GM19452 (cell line): ENCODE measurements at regions not wholly inside any gene's neighbourhood (a gene's known extent, or its start where the extent isn't known, plus 50 kb on each side); places are given as distances from the start of the nearest gene placed in this dataset.

ENCODE experiments used
- ATAC-seq: cut with Tn5 transposase; IDR thresholded peaks from one replicate; pipeline ENCODE4 v1.9.1; 2021; ENCODE audit not compliant: unreplicated experiment

DNA sequence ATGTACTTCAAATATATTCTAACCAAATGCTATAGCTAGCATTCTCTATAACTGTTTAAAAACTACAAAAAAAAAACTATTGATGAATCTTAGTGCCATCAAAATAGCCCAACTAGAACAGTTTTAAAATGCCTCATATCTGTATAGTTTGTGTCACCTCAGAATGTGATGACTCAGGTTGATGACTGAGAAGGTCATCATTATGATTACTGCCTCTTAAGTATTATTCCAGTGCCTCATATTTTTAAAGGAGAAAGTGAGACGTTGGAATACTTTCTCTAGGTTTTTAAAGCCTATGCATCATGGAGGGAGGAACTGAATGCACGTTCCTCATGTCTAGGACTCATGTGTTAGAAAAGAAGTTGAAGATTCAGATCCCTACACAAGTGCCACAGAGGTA is 88.2 kb downstream of the TMA16 start:
- ATAC-seq = no peak

DNA sequence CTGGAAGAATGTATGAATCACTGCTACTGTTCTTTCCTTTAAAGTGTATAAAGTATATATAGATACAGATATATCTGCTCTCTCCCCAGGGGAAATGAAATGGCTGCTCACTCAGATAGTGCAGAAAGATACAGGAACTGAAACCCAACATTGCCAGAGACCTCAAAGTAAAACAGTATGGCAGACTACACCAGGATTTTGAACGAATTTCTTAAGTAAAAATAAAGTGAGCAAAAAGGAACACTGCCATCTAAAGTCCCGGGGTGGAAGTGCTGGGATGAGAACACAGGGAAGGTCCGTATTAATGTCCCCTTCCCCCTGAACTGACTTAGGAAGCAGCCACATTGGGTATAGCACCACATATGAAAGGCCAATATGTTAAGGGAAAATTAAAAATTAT is 93.4 kb downstream of the TMA16 start:
- peak; percentile 52 for ATAC-seq

DNA sequence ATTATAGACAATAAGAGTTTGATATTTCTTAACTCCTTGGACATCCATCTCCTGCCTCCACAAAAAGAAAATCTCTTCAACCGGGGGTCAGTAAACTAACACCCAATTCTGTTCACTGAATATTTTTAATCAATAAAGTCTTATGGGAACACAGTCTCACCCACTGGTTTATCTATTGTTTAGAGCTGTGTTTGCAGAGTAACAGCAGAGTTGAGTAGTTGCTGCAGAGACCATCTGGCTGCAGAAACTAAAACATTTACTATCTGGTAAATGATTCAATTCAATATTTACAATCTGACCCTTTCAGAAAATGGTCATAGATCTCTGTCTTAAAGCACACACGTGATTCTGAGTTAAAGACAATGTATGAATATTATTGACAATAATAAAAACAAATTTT is 94.0 kb downstream of the TMA16 start:
- ATAC-seq = no peak

- ATAC-seq = peak; percentile 44
Observed at GRCh38 chr4:163590103-163590502, 95.6 kb downstream of the TMA16 start.

DNA sequence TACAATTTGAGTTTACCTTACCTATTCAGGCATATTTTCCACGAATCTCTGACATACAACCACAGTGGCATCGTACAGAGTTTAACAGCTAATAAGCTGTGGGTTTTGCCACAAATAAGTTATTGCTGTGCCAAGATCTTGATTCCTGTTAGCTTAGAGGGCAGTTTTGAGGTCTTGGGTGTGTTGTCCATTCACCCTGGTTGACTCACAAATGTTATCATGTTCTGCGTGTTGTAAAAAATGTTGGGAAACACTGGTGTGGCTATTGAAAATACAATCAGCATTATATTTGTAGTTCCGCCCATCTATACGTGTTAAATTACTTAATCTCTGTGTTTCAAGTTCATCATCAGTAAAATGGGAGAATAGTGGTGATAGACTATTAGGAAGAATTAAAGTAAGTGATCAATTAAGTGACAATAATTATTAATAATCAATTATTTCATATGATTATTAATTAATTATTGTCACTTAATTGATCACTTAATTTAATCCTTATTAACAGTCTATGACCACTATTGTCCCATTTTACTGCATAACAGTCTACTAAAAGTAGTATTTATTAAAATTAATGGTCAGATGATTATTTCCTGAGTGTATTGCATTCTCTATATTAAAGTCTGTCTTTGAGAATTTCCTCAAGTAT is 96.3 kb downstream of the TMA16 start:
- peak; percentile 4 for ATAC-seq

DNA sequence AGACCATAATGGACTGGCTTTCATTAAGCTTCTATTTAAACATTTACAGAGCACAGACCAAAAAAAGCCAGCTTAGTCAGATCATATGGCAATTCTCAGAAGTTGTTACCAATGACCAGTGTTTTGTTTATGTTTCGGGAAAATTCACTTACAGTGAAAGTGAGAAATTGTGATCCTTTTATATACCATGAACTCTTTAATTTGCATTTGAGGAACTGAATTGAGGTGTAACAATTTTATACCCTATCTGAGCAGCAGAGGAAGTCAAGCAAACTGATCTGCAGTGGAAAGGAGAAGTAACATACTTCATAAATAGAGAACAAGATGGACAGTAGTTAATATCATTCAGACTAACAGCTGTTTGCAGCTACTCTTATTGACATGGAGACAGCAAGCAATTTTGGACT is 97.1 kb downstream of the TMA16 start:
- ATAC-seq = peak; percentile 80

DNA sequence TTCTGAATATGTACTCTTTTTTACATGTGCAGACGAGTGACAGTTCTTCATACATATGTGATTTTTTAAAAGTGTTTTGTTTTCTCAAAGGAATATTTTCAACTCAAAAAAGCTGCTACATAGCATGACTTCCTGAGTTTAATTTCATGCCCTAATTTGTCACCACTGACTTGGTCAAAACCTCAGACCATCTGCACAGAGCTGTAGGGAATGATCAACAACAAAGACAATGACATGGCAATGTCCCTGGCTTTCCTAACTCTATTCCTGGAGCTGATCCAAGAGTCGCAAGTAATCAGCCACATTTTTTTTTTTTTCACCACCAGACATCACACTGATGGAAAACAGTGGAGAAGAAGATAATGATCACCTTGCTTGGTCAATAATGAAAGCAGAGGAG is 97.7 kb downstream of the TMA16 start:
- no peak for ATAC-seq

DNA sequence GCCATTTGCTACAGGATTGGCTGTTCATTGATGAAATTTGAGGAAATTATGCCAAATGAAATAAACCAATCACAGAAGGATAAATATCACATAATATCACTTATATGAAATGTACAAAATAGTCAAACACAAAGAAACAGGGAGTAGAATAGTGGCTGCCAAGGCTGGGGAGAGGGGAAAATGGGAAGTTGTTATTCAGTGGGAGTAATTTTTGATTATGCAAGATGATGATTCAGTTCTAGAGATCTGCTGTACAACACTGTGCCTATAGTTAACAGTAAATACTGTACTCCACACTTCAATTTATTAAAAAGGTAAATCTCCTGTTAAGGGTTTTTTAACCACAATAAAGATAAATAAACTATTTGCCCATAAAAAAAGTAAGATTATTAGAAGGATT is 101.1 kb downstream of the TMA16 start:
- no peak for ATAC-seq

DNA sequence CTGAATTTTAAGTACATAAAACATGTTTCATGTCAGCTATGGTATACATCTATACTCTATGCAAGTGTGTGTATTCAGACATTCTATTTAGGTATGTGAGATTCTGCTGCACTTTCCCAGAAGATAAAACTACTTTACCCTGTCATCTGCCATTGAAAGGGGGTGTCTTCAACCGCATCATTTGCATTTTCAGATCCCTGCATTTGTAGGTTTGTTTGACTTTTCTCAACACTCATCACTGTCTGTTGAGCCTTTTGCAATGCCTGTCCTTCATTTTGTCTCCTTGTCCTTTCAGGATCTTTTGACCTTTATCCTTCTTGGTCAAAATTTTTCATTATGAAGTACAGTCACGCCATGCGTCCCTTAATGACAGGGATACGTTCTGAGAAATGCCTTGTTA is 103.5 kb downstream of the TMA16 start:
- peak; percentile 76 for ATAC-seq

DNA sequence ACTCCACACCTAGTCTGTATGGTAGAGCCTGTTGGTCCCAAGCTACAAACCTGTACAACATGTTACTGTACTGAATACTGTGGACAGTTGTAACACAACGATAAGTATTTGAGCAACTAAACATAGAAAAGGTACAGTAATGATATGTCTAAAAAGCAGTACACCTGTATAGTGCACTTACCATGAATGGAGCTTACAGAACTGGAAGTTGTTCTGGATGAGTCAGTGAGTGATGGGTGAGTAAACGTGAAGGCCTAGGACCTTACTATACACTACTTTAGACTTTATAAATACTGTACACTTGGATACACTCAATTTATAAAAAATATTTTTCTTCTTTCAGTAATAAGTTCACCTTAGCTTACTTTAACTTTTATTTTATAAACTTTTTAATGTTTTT is 104.0 kb downstream of the TMA16 start:
- peak; percentile 18 for ATAC-seq

- ATAC-seq = no peak
Observed at GRCh38 chr4:163600727-163601126, 106.2 kb downstream of the TMA16 start.

DNA sequence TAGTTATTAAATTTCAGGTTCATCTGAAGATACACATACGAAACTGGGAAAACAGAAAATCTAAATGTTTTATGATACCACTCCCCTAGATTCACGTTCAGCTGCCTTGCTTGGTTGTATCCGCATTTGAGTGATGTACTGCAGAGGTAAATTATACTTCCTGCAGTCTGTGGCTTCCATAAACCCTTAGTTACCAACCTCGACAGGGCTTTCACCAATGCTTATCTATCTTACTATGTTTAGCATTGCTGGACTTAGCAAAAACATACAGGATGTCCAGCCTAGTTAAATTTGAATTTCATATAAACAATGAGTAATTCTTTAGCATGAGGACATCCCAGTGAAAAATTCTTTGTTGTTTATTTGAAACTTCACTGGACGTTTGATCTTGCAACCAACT is 108.8 kb downstream of the TMA16 start:
- ATAC-seq = no peak

GRCh38 chr4:163606896-163607691 is 112.6 kb downstream of the TMA16 start:
- no peak for ATAC-seq

- no peak for ATAC-seq
Observed at GRCh38 chr4:163609019-163609418, 114.5 kb downstream of the TMA16 start.

- no peak for ATAC-seq
Observed at GRCh38 chr4:163610648-163611047, 116.2 kb downstream of the TMA16 start.

- no peak for ATAC-seq
Observed at GRCh38 chr4:163611182-163611581, 116.7 kb downstream of the TMA16 start.

GRCh38 chr4:163611784-163612445 is 117.4 kb downstream of the TMA16 start:
- ATAC-seq = peak; percentile 64

DNA sequence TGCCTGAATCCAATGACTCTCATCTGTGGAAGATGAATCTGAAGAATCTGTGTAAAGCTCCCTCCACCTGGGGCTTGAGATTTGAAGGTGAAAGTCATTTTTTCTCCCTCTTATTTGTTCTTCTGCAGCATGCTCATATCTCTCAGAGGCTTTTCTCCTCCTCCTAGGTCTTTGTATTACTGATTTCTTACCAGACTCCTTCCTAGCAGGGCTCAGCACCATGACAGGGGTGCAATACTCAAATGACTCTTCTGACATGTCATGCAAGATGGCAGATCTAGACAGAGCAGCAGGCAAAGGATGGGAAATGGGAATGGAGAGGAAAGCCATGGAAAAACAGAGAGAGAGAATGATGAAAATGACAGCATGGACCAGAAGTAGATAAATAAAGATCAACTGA is 118.3 kb downstream of the TMA16 start:
- ATAC-seq = no peak

- no peak for ATAC-seq
Observed at GRCh38 chr4:163613383-163613782, 118.9 kb downstream of the TMA16 start.

- ATAC-seq = no peak
Observed at GRCh38 chr4:163614866-163615265, 120.4 kb downstream of the TMA16 start.

- no peak for ATAC-seq
Observed at GRCh38 chr4:163618845-163619244, 124.4 kb downstream of the TMA16 start.

DNA sequence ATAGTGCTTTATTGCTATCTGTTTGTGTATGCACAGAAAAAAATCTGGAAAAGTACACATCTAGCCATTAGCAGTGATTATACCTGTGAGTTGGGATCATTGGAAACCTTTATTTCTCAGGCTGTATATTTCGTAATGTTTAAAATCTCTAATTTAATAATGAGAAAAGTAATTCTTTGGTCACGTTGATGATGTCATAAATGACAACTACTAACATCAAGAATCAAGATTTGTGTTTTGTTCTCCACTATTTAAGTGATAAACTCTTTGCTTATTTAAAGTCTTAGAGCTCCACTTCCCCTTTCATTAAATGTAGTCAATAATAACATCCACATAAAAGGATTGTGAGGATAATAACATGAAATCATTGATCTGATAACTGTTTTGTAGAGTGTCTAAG is 126.2 kb downstream of the TMA16 start:
- no peak for ATAC-seq
